Epithelial cell of proximal tubule (primary cell): ENCODE measurements at regions not wholly inside any gene's neighbourhood (a gene's known extent, or its start where the extent isn't known, plus 50 kb on each side); places are given as distances from the start of the nearest gene placed in this dataset.

Experiments used
- DNase-seq: peaks from one replicate; pipeline ENCODE4 v3.0.0-alpha.2; 2011; ENCODE audit warnings: low read depth
- H3K4me3 ChIP-seq: 2 replicates; pipeline ENCODE4 v1.5.1; 2011; ENCODE audit warnings: low read depth, mild to moderate bottlenecking, low read length
- TF ChIP-seq, protein P1 (sequence below): conservative IDR thresholded peaks from 2 replicates; pipeline ENCODE4 v1.5.1; 2012; ENCODE audit warnings: low read depth, mild to moderate bottlenecking, low read length

DNA sequence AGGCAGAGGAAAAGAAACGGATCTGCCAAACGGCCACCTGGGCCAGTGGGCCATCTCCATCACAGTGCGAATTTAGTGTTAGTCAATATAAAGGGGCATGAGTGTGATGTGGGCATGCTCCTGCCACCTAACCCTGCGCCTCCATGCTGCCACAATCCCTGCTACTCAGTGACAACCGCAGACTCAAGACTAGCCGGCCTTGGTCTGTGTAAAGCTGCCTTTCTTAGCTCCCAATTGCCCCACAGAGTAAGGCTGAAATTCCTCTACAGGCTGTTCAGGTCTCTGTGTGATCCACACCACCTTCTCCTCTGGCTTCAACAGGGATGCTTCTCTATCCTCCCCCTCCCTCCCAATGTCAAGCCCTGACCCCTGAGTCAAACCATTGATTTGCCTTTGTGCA, 269.7 kb downstream of the XXYLT1 start:
- TF ChIP-seq, protein P1, sequence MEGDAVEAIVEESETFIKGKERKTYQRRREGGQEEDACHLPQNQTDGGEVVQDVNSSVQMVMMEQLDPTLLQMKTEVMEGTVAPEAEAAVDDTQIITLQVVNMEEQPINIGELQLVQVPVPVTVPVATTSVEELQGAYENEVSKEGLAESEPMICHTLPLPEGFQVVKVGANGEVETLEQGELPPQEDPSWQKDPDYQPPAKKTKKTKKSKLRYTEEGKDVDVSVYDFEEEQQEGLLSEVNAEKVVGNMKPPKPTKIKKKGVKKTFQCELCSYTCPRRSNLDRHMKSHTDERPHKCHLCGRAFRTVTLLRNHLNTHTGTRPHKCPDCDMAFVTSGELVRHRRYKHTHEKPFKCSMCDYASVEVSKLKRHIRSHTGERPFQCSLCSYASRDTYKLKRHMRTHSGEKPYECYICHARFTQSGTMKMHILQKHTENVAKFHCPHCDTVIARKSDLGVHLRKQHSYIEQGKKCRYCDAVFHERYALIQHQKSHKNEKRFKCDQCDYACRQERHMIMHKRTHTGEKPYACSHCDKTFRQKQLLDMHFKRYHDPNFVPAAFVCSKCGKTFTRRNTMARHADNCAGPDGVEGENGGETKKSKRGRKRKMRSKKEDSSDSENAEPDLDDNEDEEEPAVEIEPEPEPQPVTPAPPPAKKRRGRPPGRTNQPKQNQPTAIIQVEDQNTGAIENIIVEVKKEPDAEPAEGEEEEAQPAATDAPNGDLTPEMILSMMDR = no peak
- H3K4me3 ChIP-seq = no peak overlapping the region
- DNase-seq = no peak

DNA sequence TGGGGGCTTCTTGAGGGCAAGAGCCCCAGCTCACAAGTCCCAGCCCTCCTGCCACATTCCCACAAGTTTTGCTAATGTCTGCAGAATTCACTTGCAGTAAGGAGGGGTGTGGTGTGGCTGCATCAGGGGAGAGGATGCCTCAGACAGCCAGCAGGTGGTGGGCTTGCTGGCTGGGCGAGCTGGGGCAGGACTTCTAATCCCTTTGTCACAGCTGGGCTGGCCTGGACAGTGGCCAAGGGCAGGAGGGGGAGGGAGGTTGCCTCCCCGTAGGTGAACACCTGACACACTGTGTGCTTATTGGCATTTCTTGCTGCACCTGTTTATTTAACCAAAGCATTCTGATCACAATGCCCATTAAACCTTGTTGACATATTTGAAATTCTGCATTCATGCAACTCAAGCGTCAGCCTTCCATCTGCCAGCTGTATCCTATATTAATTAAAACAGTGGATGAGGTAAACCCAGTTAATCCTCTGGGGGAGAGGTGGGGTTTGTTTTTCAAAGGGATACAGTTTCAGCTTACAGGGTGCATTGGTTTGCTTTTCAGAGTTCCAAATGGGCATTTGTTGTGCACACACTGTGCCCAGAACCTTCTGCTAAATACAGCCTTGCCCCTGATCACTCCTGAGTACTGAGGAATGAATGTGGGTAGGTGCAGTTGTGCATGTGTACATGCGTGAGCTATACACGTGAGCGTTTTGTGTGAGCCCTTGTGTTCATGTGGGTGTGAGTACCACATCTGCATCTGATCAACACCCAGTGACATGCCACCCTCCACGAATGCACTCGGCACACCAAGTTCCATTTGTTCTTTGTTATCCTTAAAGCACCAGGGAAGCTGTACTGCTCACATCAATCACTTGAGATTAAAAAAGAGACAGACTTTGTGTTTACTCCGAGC, 268.7 kb downstream of the XXYLT1 start:
- no peak for DNase-seq
- TF ChIP-seq, protein P1 = peak; percentile 70
- H3K4me3 ChIP-seq = no peak overlapping the region

DNA sequence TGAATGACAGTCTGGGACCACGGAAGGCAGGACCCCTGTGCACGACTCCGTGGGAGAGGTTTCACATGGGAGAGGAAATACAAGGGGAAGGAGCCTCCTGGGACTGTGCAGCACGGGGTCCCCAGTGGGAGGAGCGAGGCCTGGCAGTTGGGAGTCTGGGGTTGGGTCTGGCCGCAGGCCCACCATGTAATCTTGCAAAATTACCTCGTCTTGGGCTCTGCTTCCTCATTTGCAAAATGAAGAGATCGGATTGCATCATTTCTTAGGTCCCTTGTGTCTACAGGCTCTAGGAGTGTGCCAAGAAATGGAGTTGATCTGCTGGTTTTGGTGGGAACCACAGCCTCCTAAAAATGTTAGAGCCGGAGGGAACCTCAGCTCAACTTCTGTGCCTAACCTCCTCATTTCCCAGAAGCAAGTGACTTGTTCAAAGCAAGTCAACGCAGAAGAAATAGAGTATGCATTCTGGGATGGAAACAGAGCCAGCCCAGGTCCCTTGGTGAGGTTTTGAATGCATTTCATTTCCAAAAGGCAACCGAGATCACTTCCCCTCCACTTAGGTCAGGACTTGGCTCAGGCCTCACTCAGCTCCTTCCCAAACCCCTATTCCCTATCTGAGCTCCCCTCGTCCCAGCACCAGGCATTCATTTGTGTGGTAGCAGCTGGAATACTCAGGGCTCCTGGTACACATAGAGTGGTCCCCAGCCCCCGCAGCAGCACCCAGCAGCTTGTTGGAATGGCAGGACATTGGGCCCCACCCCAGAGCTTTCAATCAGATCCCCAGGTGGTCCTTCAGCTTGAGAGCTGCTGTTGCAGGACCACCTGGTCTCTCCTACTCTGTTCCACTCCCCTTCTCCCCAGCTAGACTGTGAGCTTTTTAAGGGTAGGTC, 267.7 kb downstream of the XXYLT1 start:
- TF ChIP-seq, protein P1 = no peak
- no peak for DNase-seq
- no peak overlapping the region for H3K4me3 ChIP-seq

DNA sequence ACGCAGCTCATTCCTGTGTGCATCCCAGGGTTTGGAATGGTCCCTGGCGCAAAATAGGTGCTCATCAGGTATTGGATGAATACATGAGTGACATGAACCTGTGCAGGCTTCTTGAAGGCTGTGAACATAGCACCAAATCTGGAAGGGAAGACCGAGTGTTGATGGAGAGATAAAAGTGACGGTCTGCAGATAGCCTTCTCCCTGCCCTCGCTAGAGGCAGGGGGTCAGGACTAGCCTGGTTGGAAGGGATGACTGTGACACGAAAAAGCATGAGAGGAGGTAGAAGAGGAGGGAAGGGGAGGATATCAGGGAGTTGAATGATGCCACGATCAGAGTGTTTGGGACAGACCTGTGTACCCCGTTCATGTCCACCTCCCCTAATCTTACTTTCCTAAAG, 267.1 kb downstream of the XXYLT1 start:
- no peak overlapping the region for H3K4me3 ChIP-seq
- TF ChIP-seq, protein P1 = no peak
- DNase-seq = no peak

DNA sequence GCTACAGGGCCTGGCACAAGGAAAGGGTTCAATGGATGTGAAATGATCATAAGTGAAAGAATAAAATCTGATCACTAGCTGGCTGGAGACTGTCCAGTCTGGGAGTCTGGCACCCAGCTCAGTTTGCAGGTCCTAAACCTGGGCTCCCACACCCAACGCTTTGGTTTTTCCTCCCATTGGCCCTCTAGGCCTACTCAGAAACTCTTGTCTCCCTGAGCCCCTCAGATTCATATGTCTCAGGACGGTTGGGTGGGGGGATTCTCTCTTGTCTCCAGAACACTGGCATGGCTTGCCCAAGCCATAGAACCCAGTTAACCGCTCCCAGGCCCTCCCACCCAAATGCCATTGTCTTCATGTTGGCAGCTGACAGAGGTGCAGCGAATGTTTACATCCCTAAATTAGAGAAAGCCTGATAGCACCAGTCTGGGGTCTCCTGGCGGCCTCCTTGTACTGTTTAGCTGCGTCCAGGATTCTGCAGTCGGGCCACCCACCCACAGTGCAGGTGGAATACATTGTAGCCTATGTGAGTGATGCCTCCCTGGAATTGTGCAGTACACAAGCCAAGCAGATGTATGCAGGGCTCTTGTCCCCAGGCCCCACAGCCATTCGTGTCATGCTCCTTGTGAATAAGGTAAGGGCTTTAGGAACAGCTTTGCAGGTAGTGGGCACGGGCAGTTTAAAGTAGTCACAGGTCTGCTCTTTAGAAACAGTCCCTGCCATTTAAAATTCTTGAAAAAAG, 266.3 kb downstream of the XXYLT1 start:
- TF ChIP-seq, protein P1 = no peak
- no peak for DNase-seq
- H3K4me3 ChIP-seq = no peak overlapping the region

DNA sequence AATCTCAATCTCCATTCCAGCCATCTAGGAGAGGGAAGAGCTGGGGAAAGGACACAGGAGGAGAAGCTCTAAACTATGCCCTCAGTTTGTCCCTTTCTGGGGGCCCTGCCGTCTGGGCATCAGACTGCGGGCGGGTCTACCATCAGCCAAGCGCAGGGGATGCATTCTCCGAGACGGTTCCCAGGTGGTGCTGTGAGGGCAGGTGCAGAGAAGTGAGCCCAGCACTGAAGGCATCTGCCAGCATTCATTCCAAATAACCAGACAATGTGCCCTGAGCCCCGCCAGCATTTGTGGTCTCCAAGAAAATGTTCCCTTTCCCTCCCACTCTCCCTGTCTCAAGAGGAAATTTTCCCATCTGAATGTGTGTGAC, 265.7 kb downstream of the XXYLT1 start:
- DNase-seq = no peak
- no peak overlapping the region for H3K4me3 ChIP-seq
- TF ChIP-seq, protein P1 = no peak
